ENCODE measurements at regions not wholly inside any gene's neighbourhood (a gene's known extent, or its start where the extent isn't known, plus 50 kb on each side); places are given as distances from the start of the nearest gene placed in this dataset.

- Histone ChIP-seq H3K9me2 (replicated peaks; ENCODE audit: low read depth, low read length) (no peaks in the 10 kb centered on the region), H2AFZ (ENCODE audit: low read length) (no peak overlapping the region), H3K9ac (ENCODE audit: low read depth, low read length, poor library complexity, severe bottlenecking) (no peak overlapping the region), H3K4me1 (ENCODE audit: insufficient read depth, low read length, poor library complexity, severe bottlenecking) (no peaks in the 10 kb centered on the region), H3F3A (ENCODE audit: low read depth) (no peaks in the 10 kb centered on the region), H3K4me2 (ENCODE audit: low read depth, low read length, poor library complexity, severe bottlenecking) (no peak overlapping the region), H3K27me3 (ENCODE audit: insufficient read depth, low read length, poor library complexity, severe bottlenecking) (no peaks in the 10 kb centered on the region), H3K4me3 (ENCODE audit: low read length, poor library complexity, severe bottlenecking) (no peak overlapping the region), H4K20me1 (ENCODE audit: insufficient read depth, low read length, poor library complexity, severe bottlenecking) (no peaks in the 10 kb centered on the region), H3K79me2 (ENCODE audit: insufficient read depth, low read length) (no peaks in the 10 kb centered on the region), H3K36me3 (ENCODE audit: insufficient read depth, low read length) (no peaks in the 10 kb centered on the region), H3K9me3 (ENCODE audit: insufficient read depth, low read depth, low read length) (no peaks in the 10 kb centered on the region)
- TF ChIP-seq CTCF (conservative IDR thresholded peaks at IDR 0.05; ENCODE audit: low read length) (no peak), EZH2phosphoT487 (IDR thresholded peaks at IDR 0.05; ENCODE audit: borderline replicate concordance) (no peak)
Measured at GRCh38 chr10:33708561-33708960, 374.1 kb upstream of the NRP1 start.

- H4K20me1 ChIP-seq (ENCODE audit: insufficient read depth, low read length, poor library complexity, severe bottlenecking), result no peaks in the 10 kb centered on the region
- TF ChIP-seq EZH2phosphoT487 (IDR thresholded peaks at IDR 0.05; ENCODE audit: borderline replicate concordance) (no peak), CTCF (conservative IDR thresholded peaks at IDR 0.05; ENCODE audit: low read length) (no peak)
- no peaks in the 10 kb centered on the region for H3K36me3 ChIP-seq (ENCODE audit: insufficient read depth, low read length)
- no peaks in the 10 kb centered on the region for H3K79me2 ChIP-seq (ENCODE audit: insufficient read depth, low read length)
- H3K4me1 ChIP-seq (ENCODE audit: insufficient read depth, low read length, poor library complexity, severe bottlenecking), result no peaks in the 10 kb centered on the region
- no peak overlapping the region for H3K4me2 ChIP-seq (ENCODE audit: low read depth, low read length, poor library complexity, severe bottlenecking)
- no peak overlapping the region for H3K9ac ChIP-seq (ENCODE audit: low read depth, low read length, poor library complexity, severe bottlenecking)
- no peaks in the 10 kb centered on the region for H3F3A ChIP-seq (ENCODE audit: low read depth)
- no peak overlapping the region for H3K4me3 ChIP-seq (ENCODE audit: low read length, poor library complexity, severe bottlenecking)
- H3K27me3 ChIP-seq (ENCODE audit: insufficient read depth, low read length, poor library complexity, severe bottlenecking), result no peaks in the 10 kb centered on the region
- no peaks in the 10 kb centered on the region for H3K9me2 ChIP-seq (replicated peaks; ENCODE audit: low read depth, low read length)
- H3K9me3 ChIP-seq (ENCODE audit: insufficient read depth, low read depth, low read length), result no peaks in the 10 kb centered on the region
- no peak overlapping the region for H2AFZ ChIP-seq (ENCODE audit: low read length)
Measured at GRCh38 chr10:33706746-33707145, 372.3 kb upstream of the NRP1 start.

- no peak overlapping the region for H3K9ac ChIP-seq (ENCODE audit: low read depth, low read length, poor library complexity, severe bottlenecking)
- no peaks in the 10 kb centered on the region for H3K9me2 ChIP-seq (replicated peaks; ENCODE audit: low read depth, low read length)
- H3K4me1 ChIP-seq (ENCODE audit: insufficient read depth, low read length, poor library complexity, severe bottlenecking), result no peaks in the 10 kb centered on the region
- no peaks in the 10 kb centered on the region for H3K9me3 ChIP-seq (ENCODE audit: insufficient read depth, low read depth, low read length)
- H4K20me1 ChIP-seq (ENCODE audit: insufficient read depth, low read length, poor library complexity, severe bottlenecking), result no peaks in the 10 kb centered on the region
- H2AFZ ChIP-seq (ENCODE audit: low read length), result no peak overlapping the region
- H3K36me3 ChIP-seq (ENCODE audit: insufficient read depth, low read length), result no peaks in the 10 kb centered on the region
- TF ChIP-seq CTCF (conservative IDR thresholded peaks at IDR 0.05; ENCODE audit: low read length) (no peak), EZH2phosphoT487 (IDR thresholded peaks at IDR 0.05; ENCODE audit: borderline replicate concordance) (no peak)
- no peaks in the 10 kb centered on the region for H3K79me2 ChIP-seq (ENCODE audit: insufficient read depth, low read length)
- H3K27me3 ChIP-seq (ENCODE audit: insufficient read depth, low read length, poor library complexity, severe bottlenecking), result no peaks in the 10 kb centered on the region
- no peaks in the 10 kb centered on the region for H3F3A ChIP-seq (ENCODE audit: low read depth)
- H3K4me3 ChIP-seq (ENCODE audit: low read length, poor library complexity, severe bottlenecking), result no peak overlapping the region
- no peak overlapping the region for H3K4me2 ChIP-seq (ENCODE audit: low read depth, low read length, poor library complexity, severe bottlenecking)
Measured at GRCh38 chr10:33706191-33706590, 371.7 kb upstream of the NRP1 start.
